ENCODE measurements at regions not wholly inside any gene's neighbourhood (a gene's known extent, or its start where the extent isn't known, plus 50 kb on each side); places are given as distances from the start of the nearest gene placed in this dataset.
"Not testable (repeated sequence)": the region's sequence is repeated elsewhere in the genome, so short reads cannot be mapped to it uniquely, and the experiment has no call there.

GRCh38 chr2:179331061-179331460 is 66.4 kb upstream of the SESTD1 start:
- intact Hi-C loops (cut with micrococcal nuclease), result loop anchor here in 1 of 2 donors (10.0 kb wide), 1 partner anchor 106 kb away; no protein-coding TSS in a partner anchor
- Mint-ChIP-seq H3K36me3 (no peaks in the 10 kb centered on the region), H3K4me3 (no peak overlapping the region), H3K27me3 (ENCODE audit: low read depth in 3 of 3) (peaks cover 2 to 4% (median 2%) of the 10 kb centered on the region in 3 donors), H3K4me1 (peaks cover 5% of the 10 kb centered on the region), H3K9me3 (peaks cover 1 to 17% (median 7%) of the 10 kb centered on the region in 7 donors), H3K27ac (no peak overlapping the region)
- Histone ChIP-seq H3K36me3 (replicated peaks in 1 of 2; ENCODE audit: control insufficient read depth in 1 of 2, insufficient read depth in 2 of 2, low read length in 2 of 2) (no peaks in the 10 kb centered on the region), H3K4me1 (ENCODE audit: control insufficient read depth in 1 of 2, insufficient read depth in 2 of 2, low read length in 2 of 2) (no peaks in the 10 kb centered on the region), H3K27me3 (ENCODE audit: control insufficient read depth in 2 of 2, insufficient read depth in 2 of 2, low read length in 2 of 2) (no peaks in the 10 kb centered on the region), H3K79me2 (ENCODE audit: insufficient read depth, low read length) (no peaks in the 10 kb centered on the region), H3K4me2 (replicated peaks; ENCODE audit: extremely low read depth, low read length, poor library complexity, severe bottlenecking) (no peak overlapping the region), H3K9me3 (replicated peaks in 1 of 2; ENCODE audit: control insufficient read depth in 1 of 2, insufficient read depth in 1 of 2, low read length in 2 of 2) (no peaks in the 10 kb centered on the region), H3K27ac (ENCODE audit: low read depth in 1 of 2, low read length in 2 of 2) (no peak overlapping the region), H3K9ac (ENCODE audit: insufficient read depth, low read length, poor library complexity, severe bottlenecking) (no peak overlapping the region), H3K4me3 (replicated peaks in 1 of 3; ENCODE audit: low read depth in 2 of 3, low read length in 3 of 3) (no peak overlapping the region), H4K20me1 (ENCODE audit: insufficient read depth, low read length) (no peaks in the 10 kb centered on the region), H2AFZ (ENCODE audit: insufficient read depth, low read depth, low read length, poor library complexity, severe bottlenecking) (no peak overlapping the region)
- TF ChIP-seq CTCF (IDR thresholded peaks at IDR 0.05), result no peak
- 100% methylated on average over 1 of the region's 3 CpGs for WGBS (ENCODE audit: insufficient coverage)
- DNase-seq, result no peak

GRCh38 chr2:179322289-179322688 is 57.7 kb upstream of the SESTD1 start:
- intact Hi-C loops (cut with micrococcal nuclease), result no loop called here
- no peaks in the 10 kb centered on the region for H3K36me3 ChIP-seq (replicated peaks in 1 of 2; ENCODE audit: control insufficient read depth in 1 of 2, insufficient read depth in 2 of 2, low read length in 2 of 2)
- H3K27ac ChIP-seq (ENCODE audit: low read depth in 1 of 2, low read length in 2 of 2), result no peak overlapping the region
- no peaks in the 10 kb centered on the region for H3K27me3 ChIP-seq (ENCODE audit: control insufficient read depth in 2 of 2, insufficient read depth in 2 of 2, low read length in 2 of 2)
- no peak overlapping the region for H3K27ac Mint-ChIP-seq
- H3K9ac ChIP-seq (ENCODE audit: insufficient read depth, low read length, poor library complexity, severe bottlenecking), result no peak overlapping the region
- no peak for DNase-seq
- no peaks in the 10 kb centered on the region for H3K9me3 ChIP-seq (replicated peaks in 1 of 2; ENCODE audit: control insufficient read depth in 1 of 2, insufficient read depth in 1 of 2, low read length in 2 of 2)
- no peaks in the 10 kb centered on the region for H3K36me3 Mint-ChIP-seq
- H3K9me3 Mint-ChIP-seq, result peaks cover 0 to 9% (median 3%) of the 10 kb centered on the region in 7 donors
- no peaks in the 10 kb centered on the region for H3K4me1 ChIP-seq (ENCODE audit: control insufficient read depth in 1 of 2, insufficient read depth in 2 of 2, low read length in 2 of 2)
- no peaks in the 10 kb centered on the region for H3K4me1 Mint-ChIP-seq
- H4K20me1 ChIP-seq (ENCODE audit: insufficient read depth, low read length), result no peaks in the 10 kb centered on the region
- no peak for TF ChIP-seq CTCF (IDR thresholded peaks at IDR 0.05)
- no peak overlapping the region for H3K4me2 ChIP-seq (replicated peaks; ENCODE audit: extremely low read depth, low read length, poor library complexity, severe bottlenecking)
- 100% methylated on average over 3 of the region's 5 CpGs for WGBS (ENCODE audit: insufficient coverage)
- peaks cover 0 to 2% (median under 1%) of the 10 kb centered on the region in 3 donors for H3K27me3 Mint-ChIP-seq (ENCODE audit: low read depth in 3 of 3)
- no peak overlapping the region for H3K4me3 ChIP-seq (replicated peaks in 1 of 3; ENCODE audit: low read depth in 2 of 3, low read length in 3 of 3)
- H3K4me3 Mint-ChIP-seq, result no peak overlapping the region
- no peak overlapping the region for H2AFZ ChIP-seq (ENCODE audit: insufficient read depth, low read depth, low read length, poor library complexity, severe bottlenecking)
- no peaks in the 10 kb centered on the region for H3K79me2 ChIP-seq (ENCODE audit: insufficient read depth, low read length)

GRCh38 chr2:179321034-179321433 is 56.4 kb upstream of the SESTD1 start:
- H3K9ac ChIP-seq (ENCODE audit: insufficient read depth, low read length, poor library complexity, severe bottlenecking); H3K36me3 Mint-ChIP-seq; H3K27ac ChIP-seq (ENCODE audit: low read depth in 1 of 2, low read length in 2 of 2); H2AFZ ChIP-seq (ENCODE audit: insufficient read depth, low read depth, low read length, poor library complexity, severe bottlenecking); H4K20me1 ChIP-seq (ENCODE audit: insufficient read depth, low read length); H3K79me2 ChIP-seq (ENCODE audit: insufficient read depth, low read length); H3K4me3 ChIP-seq (replicated peaks in 1 of 3; ENCODE audit: low read depth in 2 of 3, low read length in 3 of 3); H3K36me3 ChIP-seq (replicated peaks in 1 of 2; ENCODE audit: control insufficient read depth in 1 of 2, insufficient read depth in 2 of 2, low read length in 2 of 2); H3K9me3 ChIP-seq (replicated peaks in 1 of 2; ENCODE audit: control insufficient read depth in 1 of 2, insufficient read depth in 1 of 2, low read length in 2 of 2); H3K4me1 ChIP-seq (ENCODE audit: control insufficient read depth in 1 of 2, insufficient read depth in 2 of 2, low read length in 2 of 2); H3K27me3 Mint-ChIP-seq (ENCODE audit: low read depth in 3 of 3); DNase-seq; H3K4me2 ChIP-seq (replicated peaks; ENCODE audit: extremely low read depth, low read length, poor library complexity, severe bottlenecking); H3K27me3 ChIP-seq (ENCODE audit: control insufficient read depth in 2 of 2, insufficient read depth in 2 of 2, low read length in 2 of 2); H3K4me1 Mint-ChIP-seq; H3K4me3 Mint-ChIP-seq; intact Hi-C loops (cut with micrococcal nuclease): not testable (repeated sequence)
- no CpG with 5 or more reads among the region's 3 CpGs for WGBS (ENCODE audit: insufficient coverage)
- peaks cover 0 to 14% (median 4%) of the 10 kb centered on the region in 7 donors for H3K9me3 Mint-ChIP-seq
- peak overlapping the region in 1 of 7 donors; percentile 28 for H3K27ac Mint-ChIP-seq
